ENCODE measurements at regions not wholly inside any gene's neighbourhood (a gene's known extent, or its start where the extent isn't known, plus 50 kb on each side); places are given as distances from the start of the nearest gene placed in this dataset.

GRCh38 chr15:62558640-62559380, 393.7 kb upstream of the C2CD4B start:
- H3K9me3 Mint-ChIP-seq, result no peaks in the 10 kb centered on the region
- no peak overlapping the region for H3K27ac Mint-ChIP-seq
- H3K36me3 Mint-ChIP-seq, result no peaks in the 10 kb centered on the region
- H3K27me3 Mint-ChIP-seq, result peaks cover 6% of the 10 kb centered on the region
- no peak for DNase-seq
- H3K4me1 Mint-ChIP-seq, result no peaks in the 10 kb centered on the region
- H3K4me3 Mint-ChIP-seq, result no peak overlapping the region

- Mint-ChIP-seq H3K9me3 (no peaks in the 10 kb centered on the region), H3K27me3 (peaks cover 10% of the 10 kb centered on the region), H3K27ac (no peak overlapping the region), H3K4me3 (no peak overlapping the region), H3K4me1 (no peaks in the 10 kb centered on the region), H3K36me3 (no peaks in the 10 kb centered on the region)
- no peak for DNase-seq
Measured at GRCh38 chr15:62559381-62559733, 394.3 kb upstream of the C2CD4B start.

DNA sequence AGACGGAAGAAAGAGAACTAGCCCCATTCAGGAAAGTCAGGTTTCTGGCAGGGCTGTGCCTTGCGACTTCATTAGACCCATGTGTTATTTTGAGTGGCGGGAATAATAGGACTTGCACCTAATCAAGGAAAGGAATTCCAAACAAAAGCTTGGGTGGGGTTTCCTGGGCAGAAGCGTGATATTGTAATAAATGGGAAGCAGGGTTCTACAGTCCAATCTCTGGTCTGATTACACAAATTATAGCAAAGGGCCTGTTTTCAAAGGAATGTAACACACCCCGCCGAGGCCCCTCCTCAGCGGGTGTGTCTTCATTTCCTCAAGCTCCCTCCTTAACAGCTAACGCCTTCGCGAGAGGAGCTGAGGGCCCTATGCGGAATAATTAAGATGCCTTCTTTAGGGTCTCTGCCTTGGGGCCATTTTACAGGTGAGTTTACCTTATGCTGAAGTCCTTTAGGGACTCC, 396.0 kb upstream of the C2CD4B start:
- no peaks in the 10 kb centered on the region for H3K9me3 Mint-ChIP-seq
- no peak overlapping the region for H3K27ac Mint-ChIP-seq
- no peaks in the 10 kb centered on the region for H3K36me3 Mint-ChIP-seq
- no peaks in the 10 kb centered on the region for H3K4me1 Mint-ChIP-seq
- no peak overlapping the region for H3K4me3 Mint-ChIP-seq
- H3K27me3 Mint-ChIP-seq, result peaks cover 12% of the 10 kb centered on the region
- DNase-seq, result no peak

DNA sequence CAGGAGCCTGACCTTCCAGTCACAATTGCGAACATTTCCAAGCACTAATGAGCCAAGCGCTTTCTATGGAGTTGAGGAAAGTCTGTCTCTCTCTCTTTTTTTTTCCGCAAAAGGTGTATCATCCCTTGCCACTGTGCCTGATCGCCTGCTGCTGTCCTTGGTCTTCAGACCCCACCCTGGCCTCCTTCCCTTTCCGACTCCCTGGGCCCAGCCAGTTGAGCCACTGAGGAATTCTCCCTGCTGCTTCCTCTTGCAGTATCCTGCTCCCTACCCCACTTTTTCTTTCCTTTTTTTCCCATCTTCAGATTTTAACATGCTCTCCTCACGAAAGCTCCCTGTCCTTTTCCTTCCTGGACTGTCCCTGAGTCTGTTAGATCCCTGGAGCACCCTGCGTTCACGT, 396.5 kb upstream of the C2CD4B start:
- H3K9me3 Mint-ChIP-seq, result no peaks in the 10 kb centered on the region
- H3K36me3 Mint-ChIP-seq, result no peaks in the 10 kb centered on the region
- H3K4me1 Mint-ChIP-seq, result no peaks in the 10 kb centered on the region
- H3K4me3 Mint-ChIP-seq, result no peak overlapping the region
- H3K27ac Mint-ChIP-seq, result no peak overlapping the region
- H3K27me3 Mint-ChIP-seq, result peaks cover 12% of the 10 kb centered on the region
- DNase-seq, result no peak

- H3K36me3 Mint-ChIP-seq, result no peaks in the 10 kb centered on the region
- H3K27me3 Mint-ChIP-seq, result peaks cover 15% of the 10 kb centered on the region
- H3K27ac Mint-ChIP-seq, result no peak overlapping the region
- no peaks in the 10 kb centered on the region for H3K4me1 Mint-ChIP-seq
- no peak for DNase-seq
- no peak overlapping the region for H3K4me3 Mint-ChIP-seq
- H3K9me3 Mint-ChIP-seq, result no peaks in the 10 kb centered on the region
Measured at GRCh38 chr15:62564886-62565633, 400.0 kb upstream of the C2CD4B start.

GRCh38 chr15:62565634-62566026, 400.5 kb upstream of the C2CD4B start:
- no peak for DNase-seq
- Mint-ChIP-seq H3K4me3 (no peak overlapping the region), H3K27me3 (peaks cover 15% of the 10 kb centered on the region), H3K9me3 (no peaks in the 10 kb centered on the region), H3K36me3 (no peaks in the 10 kb centered on the region), H3K4me1 (no peaks in the 10 kb centered on the region), H3K27ac (no peak overlapping the region)

DNA sequence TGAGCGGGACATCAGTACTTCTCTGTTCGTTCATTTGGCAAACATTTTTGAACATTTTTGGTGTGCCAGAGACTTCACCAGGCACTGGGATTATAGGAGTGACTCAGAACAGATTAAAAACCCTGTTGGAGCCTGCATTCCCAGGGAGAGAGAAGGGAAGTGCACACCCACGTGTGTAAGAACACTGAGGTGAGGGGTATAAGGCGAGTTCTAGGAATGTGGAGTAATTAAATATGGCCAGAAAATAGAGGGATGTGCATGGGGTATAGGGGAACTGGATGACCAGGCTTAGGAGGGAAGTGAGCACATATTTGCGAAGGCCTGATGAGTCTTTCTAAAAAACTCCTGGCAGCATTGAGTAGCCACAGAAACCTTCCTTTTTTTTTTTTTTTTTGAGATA, 401.2 kb upstream of the C2CD4B start:
- no peaks in the 10 kb centered on the region for H3K4me1 Mint-ChIP-seq
- DNase-seq, result no peak
- peaks cover 15% of the 10 kb centered on the region for H3K27me3 Mint-ChIP-seq
- H3K27ac Mint-ChIP-seq, result no peak overlapping the region
- H3K9me3 Mint-ChIP-seq, result no peaks in the 10 kb centered on the region
- H3K4me3 Mint-ChIP-seq, result no peak overlapping the region
- no peaks in the 10 kb centered on the region for H3K36me3 Mint-ChIP-seq

DNA sequence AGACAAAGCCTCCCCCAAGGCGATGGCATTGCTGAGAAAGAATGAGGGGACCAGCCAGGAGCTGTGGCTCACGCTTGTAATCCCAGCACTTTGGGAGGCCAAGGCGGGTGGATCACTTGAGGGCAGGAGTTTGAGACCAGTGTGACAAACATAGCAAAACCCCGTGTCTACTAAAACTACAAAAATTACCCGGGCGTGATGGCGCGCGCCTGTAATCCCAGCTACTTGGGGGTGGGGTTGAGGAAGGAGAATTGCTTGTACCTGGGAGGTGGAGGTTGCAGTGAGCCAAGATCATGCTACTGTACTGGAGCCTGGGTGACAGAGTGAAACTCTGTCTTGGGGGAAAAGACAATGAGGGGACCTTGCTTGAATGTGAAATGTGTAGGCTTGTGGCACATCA, 402.4 kb upstream of the C2CD4B start:
- no peak for DNase-seq
- Mint-ChIP-seq H3K4me1 (no peaks in the 10 kb centered on the region), H3K4me3 (no peak overlapping the region), H3K27me3 (peaks cover 14% of the 10 kb centered on the region), H3K9me3 (no peaks in the 10 kb centered on the region), H3K27ac (no peak overlapping the region), H3K36me3 (no peaks in the 10 kb centered on the region)

- DNase-seq, result no peak
- Mint-ChIP-seq H3K27ac (no peak overlapping the region), H3K9me3 (no peaks in the 10 kb centered on the region), H3K27me3 (peaks cover 11% of the 10 kb centered on the region), H3K36me3 (no peaks in the 10 kb centered on the region), H3K4me1 (no peaks in the 10 kb centered on the region), H3K4me3 (no peak overlapping the region)
Measured at GRCh38 chr15:62568004-62568403, 402.9 kb upstream of the C2CD4B start.

DNA sequence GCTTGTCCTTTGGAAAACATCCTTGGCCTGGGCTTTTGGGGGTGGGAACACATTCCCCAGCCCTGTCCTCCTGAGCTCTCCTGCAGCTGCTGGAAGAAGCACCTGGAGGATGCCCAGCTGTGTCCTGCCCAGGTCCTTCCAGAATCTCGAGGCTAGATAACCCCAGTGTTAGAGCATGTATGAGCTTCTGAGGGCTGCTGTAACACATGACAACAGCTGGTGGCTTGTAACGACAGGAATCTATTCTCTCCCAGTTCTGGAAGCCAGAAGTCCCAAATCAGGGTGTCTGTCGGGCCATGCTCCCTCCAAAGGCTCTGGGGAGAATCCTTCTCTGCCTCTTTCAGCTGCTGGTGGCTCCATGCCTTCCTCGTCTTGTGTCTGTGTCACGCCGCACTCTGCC, 403.6 kb upstream of the C2CD4B start:
- peaks cover 8% of the 10 kb centered on the region for H3K27me3 Mint-ChIP-seq
- DNase-seq, result no peak
- no peaks in the 10 kb centered on the region for H3K36me3 Mint-ChIP-seq
- no peaks in the 10 kb centered on the region for H3K4me1 Mint-ChIP-seq
- no peak overlapping the region for H3K27ac Mint-ChIP-seq
- H3K4me3 Mint-ChIP-seq, result no peak overlapping the region
- no peaks in the 10 kb centered on the region for H3K9me3 Mint-ChIP-seq

DNA sequence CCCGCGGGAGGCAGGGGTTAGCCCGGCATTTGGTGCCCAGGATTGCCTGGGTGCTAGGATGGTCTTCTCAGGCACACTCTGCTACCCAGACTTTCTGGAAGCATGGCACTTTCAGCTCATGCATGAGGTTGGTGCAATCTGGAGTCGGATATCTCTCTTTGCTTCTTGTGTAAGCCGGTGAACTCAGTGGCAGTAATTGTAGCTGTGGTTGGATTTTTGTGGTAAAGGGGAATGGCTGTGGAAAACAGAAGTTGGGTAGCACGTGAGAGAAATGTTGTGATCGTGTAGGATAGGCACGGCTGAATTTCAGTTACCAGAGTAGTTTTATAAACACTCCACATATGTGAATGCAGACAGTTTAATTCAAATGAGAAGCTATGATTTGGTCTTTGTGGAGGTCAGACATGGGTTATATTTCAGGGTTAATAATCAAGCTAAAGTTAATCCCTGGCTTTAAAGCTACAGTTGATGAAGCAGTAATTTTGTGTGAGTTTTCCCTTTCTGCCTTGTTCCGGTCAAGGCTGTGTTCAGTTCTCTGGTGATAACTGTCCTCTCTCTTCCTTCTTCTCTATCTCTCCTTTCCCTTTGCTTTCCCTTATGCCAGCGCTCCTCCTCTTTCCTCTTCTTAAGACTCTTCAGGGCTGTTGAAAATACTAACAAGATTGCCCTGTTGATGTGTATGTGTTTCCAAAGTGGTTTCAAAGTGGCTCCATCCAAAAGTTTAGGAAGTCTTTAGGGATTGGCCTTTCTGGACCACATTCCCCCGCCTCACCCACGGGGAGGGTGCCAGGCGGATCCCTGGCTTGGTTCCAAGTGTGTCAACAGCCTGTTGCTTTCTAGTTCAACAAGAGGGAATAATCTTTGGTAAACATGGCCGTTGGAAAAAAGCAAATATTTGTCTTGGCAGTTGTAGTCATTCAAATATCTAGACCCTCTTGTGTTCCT, 404.6 kb upstream of the C2CD4B start:
- peaks cover 7% of the 10 kb centered on the region for H3K27me3 Mint-ChIP-seq

DNA sequence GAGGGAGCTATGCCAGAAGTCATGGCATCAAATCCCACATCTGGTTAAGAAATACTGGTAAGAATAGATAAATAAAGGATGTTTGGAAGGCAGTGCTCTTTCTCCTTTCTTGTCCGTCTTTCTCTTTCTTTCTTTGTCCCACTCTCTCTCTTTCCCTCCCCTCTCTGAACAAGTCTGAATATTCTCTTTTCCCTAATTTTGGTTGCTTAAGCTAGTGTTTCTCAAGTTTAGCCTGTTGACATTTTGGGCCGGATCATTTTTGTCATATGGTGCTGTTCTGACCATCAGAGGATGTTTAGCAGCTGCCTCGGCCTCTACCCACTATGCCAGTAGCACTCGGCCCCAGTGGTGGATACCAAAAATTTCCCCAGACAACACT, 405.3 kb upstream of the C2CD4B start:
- Mint-ChIP-seq H3K27ac (no peak overlapping the region), H3K27me3 (peaks cover 10% of the 10 kb centered on the region), H3K4me1 (no peaks in the 10 kb centered on the region), H3K4me3 (no peak overlapping the region), H3K36me3 (no peaks in the 10 kb centered on the region), H3K9me3 (no peaks in the 10 kb centered on the region)
- DNase-seq, result no peak

More for the DNA sequence above, 404.6 kb upstream of the C2CD4B start:
- Mint-ChIP-seq H3K4me1 (no peaks in the 10 kb centered on the region), H3K27ac (no peak overlapping the region), H3K36me3 (no peaks in the 10 kb centered on the region), H3K4me3 (no peak overlapping the region), H3K9me3 (no peaks in the 10 kb centered on the region)
- no peak for DNase-seq

DNA sequence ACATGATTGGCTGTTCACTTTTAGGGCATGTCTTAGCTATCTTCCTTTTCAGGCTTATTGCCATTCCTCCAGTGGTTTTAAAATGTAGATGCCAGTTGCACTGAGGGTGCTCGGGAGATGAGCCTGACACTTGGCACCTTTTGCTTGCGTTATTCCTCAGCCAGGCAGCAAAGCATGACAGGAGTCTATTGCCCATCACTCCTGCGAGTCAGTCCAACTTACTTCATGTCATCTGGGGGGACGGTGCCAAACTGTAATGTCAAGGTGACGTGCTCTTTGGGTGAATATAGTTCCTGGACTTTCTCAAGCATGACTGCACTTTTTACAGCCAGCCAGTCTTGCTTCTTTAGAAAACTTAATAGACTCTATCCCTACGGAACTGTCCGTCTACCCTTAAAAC, 406.0 kb upstream of the C2CD4B start:
- H3K4me1 Mint-ChIP-seq, result no peaks in the 10 kb centered on the region
- H3K9me3 Mint-ChIP-seq, result no peaks in the 10 kb centered on the region
- peaks cover 13% of the 10 kb centered on the region for H3K27me3 Mint-ChIP-seq
- H3K36me3 Mint-ChIP-seq, result no peaks in the 10 kb centered on the region
- H3K27ac Mint-ChIP-seq, result no peak overlapping the region
- DNase-seq, result no peak
- H3K4me3 Mint-ChIP-seq, result no peak overlapping the region

DNA sequence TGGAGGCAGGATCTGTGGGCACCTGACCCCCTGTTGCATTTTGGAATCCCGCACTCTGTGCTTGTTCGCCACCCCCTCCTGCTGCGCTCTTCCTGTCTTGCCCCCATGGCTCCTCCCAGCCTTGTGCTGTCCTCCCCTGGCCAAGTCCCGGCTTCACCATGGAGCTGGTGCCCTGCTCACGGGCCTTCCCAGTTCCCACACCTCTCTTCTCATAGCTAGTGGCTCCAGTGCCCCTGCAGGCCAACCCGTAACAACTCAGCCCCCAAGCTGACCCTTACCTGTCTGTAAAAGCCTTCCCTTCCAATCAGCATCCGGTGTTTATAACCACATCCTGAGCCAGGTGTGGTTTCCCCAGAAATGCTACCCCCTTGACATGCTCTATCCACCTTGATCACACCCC, 407.7 kb upstream of the C2CD4B start:
- Mint-ChIP-seq H3K4me1 (no peaks in the 10 kb centered on the region), H3K27me3 (peaks cover 17% of the 10 kb centered on the region), H3K27ac (no peak overlapping the region), H3K4me3 (no peak overlapping the region), H3K9me3 (no peaks in the 10 kb centered on the region), H3K36me3 (no peaks in the 10 kb centered on the region)
- DNase-seq, result no peak

- H3K4me1 Mint-ChIP-seq, result no peaks in the 10 kb centered on the region
- H3K9me3 Mint-ChIP-seq, result no peaks in the 10 kb centered on the region
- H3K4me3 Mint-ChIP-seq, result no peak overlapping the region
- no peak overlapping the region for H3K27ac Mint-ChIP-seq
- peaks cover 17% of the 10 kb centered on the region for H3K27me3 Mint-ChIP-seq
- DNase-seq, result no peak
- no peaks in the 10 kb centered on the region for H3K36me3 Mint-ChIP-seq
Measured at GRCh38 chr15:62573876-62574275, 408.8 kb upstream of the C2CD4B start.

All from activated naive CD8-positive, alpha-beta T cell treated with anti-CD3 and anti-CD28 coated beads for 36 hours (primary cell).